GM19438 (cell line): ENCODE measurements at regions not wholly inside any gene's neighbourhood (a gene's known extent, or its start where the extent isn't known, plus 50 kb on each side); places are given as distances from the start of the nearest gene placed in this dataset.
"Not testable (repeated sequence)": the region's sequence is repeated elsewhere in the genome, so short reads cannot be mapped to it uniquely, and the experiment has no call there.

Experiments used
- ATAC-seq: cut with Tn5 transposase; IDR thresholded peaks from one replicate; pipeline ENCODE4 v1.9.1; 2021; ENCODE audit warnings: low read depth; ENCODE audit not compliant: unreplicated experiment

DNA sequence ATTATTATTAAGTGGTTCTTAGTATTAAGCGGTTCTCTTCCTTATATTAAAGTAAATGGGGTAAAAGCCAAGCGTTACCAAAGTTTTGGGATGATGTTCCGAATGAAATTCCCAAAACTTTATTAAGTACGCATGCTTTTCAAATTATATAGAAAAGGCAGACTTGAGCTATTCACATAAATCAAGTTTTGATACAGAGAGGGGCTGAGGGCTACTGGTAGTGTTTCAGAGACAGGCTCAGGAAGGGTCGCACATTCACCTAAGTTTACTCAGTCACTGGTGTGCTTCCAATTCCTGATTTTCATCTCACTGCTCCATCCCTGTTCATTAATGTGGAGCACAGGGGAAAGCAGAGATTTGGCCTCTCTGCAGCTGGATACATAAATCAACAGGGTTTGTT, 652.2 kb downstream of the QKI start:
- ATAC-seq = no peak

DNA sequence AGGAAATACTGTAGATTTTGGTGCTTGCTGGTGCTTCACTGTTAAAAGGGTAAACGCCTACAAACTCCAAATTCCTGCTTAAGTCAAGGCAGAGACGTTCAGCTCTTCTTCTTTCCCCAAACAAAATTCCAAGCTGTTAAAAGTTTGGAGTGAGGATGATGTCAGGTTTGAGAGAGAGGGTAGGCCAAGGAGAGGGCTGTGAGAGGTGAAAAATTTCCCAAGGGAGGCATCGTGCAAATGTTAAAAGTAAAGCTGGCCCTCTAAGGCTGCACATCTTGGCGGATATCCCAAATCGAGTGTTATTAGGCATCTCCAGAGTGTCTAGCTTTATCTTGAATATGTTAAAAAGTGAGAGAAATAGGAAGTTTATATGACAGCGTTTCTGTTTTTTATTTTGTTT, 651.8 kb downstream of the QKI start:
- no peak for ATAC-seq

DNA sequence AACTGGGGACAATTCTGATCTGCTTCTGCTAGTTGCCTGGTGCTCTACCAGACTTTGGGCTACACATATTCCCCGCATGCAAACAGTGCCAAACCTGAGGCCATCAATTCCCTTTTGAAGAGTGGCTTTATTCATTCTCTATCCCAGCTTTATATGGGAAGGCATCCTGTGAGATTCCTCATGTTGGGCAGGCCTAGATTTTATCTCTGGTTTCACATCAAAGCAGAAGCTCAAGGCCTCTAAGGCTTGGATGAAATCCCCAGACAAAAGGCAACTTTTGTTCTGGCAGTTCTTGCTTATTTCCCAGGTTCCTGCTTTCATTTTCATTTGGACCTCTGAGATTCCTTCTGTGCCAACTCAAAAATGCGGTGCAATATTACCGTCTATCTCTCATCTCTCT, 648.8 kb downstream of the QKI start:
- ATAC-seq = no peak

DNA sequence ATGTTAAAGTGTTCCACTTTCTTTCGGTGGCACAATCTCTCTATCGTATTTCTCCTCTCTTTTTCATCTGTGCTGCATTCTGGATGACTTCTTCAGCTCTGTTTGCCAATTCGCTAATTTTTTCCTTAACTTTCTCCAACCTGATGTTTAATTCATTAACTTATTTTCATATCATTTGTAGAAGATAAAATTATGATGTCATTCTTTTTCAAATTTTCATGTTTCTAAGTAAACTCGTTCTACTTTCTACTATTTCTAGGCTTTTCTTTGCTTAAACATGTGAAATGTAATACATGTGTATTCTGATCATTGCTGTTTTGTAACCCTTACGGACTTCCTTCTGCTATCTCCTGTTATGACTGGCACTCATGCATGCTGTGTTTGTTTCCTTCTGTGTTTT, 648.4 kb downstream of the QKI start:
- no peak for ATAC-seq

DNA sequence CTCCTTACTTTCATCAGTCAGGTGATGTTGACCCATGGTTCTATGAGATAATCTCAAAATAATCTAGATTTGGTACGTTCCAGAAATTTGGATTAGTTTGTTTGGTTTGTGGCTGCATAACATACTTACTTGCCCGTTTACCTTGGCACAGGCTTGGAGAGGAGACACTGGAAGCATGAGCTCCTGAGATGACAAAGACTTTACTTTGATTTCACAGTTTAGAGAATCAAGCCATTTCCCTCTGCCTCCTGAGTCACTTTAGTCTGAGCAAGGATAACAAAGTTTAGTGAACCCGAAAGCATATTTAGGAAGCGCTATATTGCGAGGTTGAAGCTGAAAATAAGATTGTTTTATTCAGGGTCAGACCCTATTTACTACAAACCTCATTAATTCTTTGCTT, 643.4 kb downstream of the QKI start:
- ATAC-seq = no peak

DNA sequence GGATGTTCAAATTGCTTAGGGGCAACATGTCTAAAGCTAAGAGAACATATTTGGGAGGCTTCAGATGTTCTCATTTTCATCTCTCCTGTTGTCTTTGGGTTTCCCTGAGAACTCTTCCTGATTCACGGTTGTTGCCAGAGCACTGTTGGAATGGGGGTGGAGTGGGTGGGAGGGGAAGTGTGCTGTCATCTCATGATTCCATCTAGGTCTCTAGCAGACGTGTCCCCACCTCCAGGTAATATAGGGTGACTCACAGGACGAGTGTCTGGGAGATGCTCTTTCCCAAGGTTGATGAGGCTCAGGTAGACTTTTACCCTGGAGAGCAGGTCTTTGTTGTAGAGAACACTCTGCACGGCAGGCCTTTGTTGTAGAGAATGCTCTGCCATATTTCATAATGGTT, 636.9 kb downstream of the QKI start:
- no peak for ATAC-seq

DNA sequence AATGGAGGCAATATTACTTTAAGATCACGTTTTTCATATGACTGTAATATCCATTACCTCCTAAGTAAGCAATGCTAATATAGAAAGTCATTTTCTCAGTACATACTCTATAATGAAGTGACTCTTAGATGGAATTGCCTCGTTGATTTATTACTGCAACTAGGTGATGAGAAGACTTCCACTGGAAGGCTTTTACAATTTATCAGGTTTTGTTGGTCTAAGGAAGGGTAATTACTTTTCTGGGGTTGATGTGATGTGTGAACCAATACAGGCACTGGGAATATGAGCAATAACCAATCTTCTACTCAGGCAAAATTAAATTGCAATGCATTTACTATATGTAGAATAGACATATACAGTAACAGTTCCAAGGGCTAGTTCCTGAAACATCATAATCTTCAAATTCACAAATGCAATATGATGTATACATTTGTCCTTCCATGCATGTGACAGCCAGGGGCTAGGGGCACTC, 635.0 kb downstream of the QKI start:
- no peak for ATAC-seq

DNA sequence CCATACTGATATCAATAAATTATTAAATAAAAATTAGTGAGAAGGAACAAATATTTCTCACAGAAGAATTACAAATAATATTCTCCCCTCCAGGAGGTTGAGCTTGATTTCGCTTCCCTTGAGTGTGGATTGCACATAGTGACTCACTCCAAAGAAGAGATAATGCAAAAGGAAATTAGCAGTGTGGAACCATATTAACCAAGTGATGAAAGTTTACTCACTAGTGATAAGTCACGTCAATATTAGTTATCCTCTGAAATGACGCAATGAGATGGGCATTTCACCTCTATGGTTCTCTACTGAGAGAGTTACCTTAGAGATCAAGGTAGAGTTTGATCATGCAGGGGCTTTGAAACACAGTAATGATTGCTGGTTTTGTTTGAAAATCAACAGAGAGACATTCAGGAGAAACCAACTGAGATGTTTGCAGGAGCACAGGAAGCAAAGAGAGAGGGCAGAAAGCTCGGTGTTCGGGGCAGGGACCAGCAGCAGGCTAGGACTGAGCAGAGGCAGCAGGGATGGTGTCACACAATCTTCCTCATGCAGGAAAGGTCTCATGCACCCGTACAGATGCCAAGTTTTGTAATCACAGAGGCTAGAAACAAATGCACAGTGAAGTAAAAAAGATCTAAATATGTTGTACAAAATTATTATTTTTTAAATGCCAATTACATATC, 634.5 kb downstream of the QKI start:
- ATAC-seq = no peak

DNA sequence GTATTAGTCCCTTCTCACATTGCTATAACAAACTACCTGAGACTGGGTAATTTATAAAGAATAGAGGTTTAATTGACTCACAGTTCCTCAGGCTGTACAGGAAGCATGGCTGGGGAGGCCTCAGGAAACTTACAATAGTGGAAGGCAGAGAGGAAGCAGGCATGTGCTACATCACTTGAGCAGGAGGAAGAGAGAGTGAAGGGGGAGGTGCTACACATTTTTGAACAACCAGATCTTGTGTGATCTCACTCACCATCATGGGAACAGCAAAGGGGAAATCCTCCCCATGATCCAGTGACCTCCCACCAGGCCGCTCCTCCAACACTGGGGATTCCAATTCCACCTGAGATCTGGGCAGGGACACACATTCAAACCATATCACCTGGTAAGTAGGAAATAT, 630.6 kb downstream of the QKI start:
- ATAC-seq = no peak

DNA sequence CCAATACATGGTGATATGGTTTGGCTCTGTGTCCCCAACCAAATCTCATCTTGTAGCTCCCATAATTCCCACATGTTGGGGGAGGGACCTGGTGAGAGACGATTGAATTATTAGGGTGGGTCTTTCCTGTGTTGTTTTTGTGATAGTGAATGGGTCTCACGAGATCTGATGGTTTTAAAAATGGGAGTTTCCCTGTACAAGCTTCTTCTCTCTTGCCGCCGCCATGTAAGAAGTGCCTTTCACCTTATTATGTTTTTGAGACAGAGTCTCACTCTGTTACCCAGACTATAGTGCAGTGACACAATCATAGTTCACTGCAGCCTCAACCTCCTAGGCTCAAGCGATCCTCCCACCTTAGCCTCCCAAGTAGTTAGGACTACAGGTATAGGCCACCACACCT, 629.1 kb downstream of the QKI start:
- ATAC-seq = not testable (repeated sequence)

DNA sequence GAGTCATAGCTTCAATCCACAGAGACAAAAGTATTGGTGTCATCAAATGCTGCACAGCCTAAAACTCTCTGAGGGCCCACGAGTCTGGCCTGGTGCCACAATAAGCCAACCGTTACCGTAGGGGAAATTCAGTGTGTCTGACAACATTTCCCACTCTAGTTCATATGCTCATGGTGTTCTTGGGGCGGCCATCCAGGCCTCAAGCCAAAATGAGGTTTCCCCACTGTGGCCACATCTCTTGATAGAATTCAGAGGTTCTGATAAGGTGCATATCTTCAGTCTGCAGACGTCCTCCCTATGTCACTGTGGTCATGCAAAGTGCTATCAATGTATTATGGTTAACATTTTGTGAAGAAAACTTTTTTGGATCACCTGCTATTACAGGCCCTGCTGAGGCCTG, 627.7 kb downstream of the QKI start:
- no peak for ATAC-seq

DNA sequence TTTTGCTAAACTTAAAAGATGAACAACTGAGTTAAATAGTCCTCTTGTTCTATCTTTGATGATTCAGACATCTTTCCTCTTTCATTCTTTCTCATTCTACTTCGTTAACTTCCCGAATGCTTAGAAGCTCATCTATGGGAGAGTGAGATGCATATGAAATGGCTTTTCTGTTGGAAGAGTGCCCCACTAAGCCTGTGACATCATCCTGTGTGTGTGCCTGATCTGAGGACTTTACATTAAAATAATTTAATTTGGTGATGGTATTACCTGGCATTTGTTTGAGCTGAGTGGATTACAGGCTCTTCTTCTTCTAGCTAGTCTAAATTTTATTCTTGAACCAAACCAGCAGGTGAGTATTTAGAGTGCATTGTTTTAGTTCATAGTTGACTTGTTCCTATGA, 626.5 kb downstream of the QKI start:
- ATAC-seq = no peak

DNA sequence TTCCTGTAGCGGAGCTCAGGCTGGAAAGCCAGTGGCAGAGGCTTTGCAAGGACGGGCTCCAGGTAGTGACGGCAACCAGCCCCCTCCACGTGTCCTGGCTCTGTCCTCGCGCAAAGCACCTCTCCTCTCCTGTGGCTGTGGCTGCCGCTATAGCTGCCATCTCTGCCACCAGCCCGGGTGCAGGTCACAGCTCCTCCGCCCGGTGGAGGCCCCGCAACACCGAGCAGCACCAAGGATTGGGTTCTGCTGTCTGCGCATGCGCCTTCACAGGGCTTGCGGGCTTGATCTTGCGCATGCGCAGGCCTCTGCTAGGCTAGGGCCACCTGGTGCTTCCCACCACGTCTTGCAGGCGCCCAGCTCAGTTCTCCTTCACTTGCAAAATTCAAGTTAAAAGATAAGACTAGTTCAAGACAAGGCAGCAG, 625.4 kb downstream of the QKI start:
- no peak for ATAC-seq

DNA sequence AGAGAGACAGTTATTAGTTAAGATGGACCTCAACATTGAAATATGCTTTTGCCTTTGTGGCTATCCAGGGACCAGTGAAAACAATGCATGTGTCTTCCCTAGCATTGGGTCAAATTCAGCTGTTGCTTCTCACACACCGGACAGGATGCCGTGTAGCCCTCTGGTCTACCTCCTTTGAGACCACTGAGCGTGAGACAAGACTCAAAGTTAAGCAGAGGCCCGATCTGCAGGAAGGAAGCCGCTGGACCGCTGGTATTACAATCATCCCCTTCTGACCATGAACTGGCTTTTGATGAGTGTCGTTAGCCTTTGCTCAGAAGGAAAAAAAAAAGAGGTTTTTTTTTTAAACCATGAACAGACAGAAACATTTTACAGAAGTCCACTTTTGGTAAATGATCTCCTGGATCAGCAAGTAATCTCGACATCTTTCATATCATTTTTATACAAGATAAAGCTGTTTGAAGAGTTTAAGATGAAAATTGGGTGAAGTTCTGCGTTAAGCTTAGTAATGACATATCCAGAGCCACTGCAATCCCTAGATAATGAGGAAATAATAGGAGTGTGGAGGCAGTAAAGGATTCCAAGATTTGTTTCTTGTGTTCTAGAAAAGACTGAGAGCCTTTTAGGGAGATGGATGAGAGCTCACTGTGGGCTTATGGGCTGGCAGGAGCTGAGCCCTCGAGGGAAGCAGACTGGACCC, 622.8 kb downstream of the QKI start:
- ATAC-seq = no peak

DNA sequence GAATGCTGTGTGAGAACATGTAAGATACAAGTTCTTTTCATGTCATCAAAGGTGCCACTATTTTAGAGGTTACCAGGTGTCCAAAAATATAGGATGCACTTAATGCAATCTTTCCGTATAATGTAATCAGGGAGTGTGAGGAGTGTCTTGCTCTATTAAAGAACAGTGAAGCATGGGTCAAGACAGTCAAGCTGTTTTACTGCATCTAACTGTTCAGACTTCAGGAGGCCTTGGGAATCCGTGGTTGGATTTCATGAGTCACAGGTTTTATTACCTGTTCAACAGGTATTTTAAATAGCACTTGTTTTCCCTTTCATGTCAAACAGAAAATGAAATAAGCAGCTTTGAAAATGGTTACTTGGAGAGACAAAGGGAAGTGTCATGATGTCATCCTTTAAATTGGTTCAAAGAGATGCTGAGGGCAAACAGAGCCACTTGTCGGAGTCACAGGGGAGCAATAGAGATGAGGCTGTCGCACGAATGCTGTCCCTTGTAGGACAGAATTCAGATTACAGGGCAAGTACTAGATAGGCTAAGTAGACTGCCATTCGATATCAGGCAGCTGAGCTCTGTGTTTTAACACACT, 621.5 kb downstream of the QKI start:
- ATAC-seq = no peak

DNA sequence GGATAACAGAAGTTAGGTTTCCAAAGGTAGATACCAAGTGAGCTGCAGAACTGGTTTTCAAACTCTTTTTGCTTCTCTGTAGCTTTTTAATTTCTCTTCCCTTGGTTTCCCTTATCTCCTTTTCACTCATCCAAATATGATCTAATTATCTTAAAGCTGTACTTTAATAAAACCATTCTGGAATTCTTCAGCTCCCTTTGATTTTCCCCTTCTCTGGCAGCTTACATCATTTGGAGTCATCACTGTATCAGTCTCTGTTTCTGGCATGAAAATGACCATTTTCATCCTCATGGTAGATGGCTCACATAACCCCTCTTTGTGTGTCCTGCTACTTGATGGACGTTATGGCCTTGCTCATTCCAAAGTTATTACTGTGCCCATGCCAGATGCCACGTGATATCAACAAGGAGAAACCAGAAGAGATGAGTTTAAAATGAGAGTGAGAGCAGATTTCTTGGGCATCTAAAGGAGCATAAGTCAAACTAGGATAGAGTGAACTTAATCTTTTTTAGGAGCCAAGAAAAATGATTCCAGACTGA, 620.2 kb downstream of the QKI start:
- ATAC-seq = no peak

DNA sequence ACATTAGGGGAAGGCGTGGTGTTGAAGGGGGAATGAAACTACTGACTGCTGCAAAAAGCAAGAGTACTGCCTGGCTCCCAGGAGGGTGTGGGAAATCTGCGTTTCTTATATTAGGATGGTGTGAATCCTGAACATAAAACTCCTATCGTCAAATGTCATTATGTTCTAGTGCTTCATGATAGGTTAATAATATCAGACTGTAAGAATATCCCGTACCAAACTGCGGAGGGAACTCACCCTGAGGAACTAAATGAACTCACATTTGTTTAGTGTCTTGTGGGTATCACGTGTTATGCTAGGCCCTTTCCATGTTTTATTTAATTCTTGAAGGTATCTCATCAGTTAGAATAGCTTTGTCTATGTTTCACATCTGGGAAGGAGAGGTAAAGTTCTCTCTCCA, 610.7 kb downstream of the QKI start:
- ATAC-seq = no peak

DNA sequence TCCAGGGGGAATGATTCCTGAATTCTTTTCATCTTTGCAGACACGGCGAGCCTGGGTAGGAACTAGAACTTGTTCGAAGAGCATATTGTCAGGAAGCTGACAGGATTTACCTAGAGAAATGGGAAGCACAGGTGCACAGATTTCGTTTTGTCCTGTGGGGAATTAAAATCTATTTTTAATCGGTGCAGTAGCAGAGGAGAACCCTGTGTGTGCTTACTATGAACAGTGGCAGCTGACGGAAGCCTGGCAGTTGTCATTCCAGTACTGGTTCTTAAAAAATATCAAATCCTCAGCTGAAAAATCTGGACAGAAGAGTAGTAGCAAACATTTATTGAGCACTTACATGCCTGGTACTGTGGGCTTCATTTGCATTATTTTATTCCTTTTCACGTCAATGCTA, 609.0 kb downstream of the QKI start:
- no peak for ATAC-seq

DNA sequence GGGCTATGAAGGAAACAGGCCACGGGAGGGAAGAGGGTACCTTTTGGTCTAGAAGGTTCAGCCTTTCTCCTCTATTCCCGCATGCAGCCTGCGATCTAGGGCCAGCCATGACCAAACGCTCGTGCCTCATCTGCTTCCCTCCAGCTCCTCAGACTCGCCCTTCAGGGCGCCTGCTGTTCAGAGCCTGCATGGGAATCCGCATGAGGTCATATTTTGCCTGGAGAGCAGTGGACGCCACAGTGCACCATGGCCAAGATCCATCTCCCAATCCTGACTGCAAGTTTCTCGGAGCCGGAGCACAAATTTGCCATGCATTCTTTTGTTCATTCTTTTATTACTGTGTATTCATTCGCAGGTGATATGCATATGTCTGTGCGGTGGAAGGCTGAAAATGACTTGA, 608.1 kb downstream of the QKI start:
- ATAC-seq = no peak

DNA sequence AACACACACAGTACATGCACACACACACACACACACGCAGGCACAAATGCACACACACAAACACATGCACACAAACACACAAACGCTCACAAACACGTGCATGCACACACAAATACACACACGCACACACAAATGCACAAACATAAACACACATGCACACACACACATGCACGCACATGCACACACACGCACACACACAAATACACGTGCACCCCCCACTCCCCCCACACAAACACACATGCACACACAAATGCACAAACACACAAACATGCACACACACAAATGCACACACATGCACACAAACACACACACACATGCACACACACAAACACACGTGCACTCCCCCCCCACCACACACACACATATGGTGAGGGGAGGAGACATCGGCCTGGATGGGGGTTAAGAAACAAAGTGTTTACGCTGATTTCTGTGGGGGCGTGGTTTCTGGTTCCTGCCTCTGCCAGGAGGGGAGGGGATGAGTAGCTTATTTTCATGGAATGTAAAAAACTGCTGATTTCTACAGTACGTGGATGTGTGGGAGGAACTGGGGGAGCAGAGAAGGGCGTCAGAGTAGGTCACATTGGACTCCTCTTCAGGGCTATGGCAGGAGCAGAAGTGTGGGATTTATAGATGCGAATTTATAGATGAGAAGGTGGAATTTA, 607.2 kb downstream of the QKI start:
- no peak for ATAC-seq

DNA sequence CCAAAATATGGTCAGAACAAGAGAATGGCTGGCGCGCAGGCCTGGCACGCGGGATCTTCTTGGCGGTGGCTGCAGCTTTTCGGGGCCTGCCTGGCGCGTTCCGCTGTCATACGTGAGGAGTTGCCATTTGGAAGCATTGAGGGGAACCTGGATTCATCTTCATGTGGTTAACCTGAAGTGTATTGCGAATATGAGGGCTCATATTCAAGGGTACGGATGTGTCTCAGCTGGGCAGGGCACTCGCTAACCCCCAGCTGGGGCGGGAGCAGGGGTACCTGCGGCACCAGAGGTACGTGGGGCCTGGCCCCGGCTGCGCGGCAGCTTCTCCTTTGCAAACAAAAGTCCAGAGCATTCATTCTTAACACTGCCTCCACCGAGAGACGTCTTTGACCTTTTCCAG, 605.6 kb downstream of the QKI start:
- no peak for ATAC-seq
